ENCODE measurements at regions not wholly inside any gene's neighbourhood (a gene's known extent, or its start where the extent isn't known, plus 50 kb on each side); places are given as distances from the start of the nearest gene placed in this dataset.

DNA sequence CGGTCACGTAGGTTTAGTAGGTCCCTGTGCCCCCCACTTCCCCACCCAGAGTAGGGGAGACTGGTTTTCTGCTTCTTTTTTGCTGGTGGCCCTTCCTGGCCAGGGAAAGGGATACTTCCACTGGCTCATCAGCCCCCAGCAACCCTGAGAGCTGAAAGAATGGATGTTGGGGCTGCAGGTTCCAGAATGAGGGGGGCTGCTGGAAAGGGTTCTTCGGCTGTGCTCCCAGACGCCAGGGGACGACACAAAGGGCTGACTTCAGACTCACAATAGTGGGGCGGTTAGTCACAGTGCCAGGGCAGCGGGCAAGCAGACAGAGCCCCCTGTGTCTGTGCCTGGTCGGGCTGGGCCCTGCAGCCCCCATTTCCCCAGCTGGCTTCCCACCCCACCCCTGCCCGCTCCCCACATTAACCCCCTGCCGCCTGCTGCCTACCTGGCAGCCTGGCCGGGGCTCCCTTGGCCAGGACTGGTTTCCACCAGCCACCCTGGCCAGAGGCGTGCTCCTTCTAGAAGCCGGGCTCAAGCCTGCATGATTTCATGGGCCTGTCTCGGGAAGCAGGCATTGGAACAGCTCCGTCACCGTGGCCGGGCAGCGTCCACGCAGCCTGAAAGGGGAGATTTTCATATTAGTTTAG, 79.1 kb upstream of the WNT7B start:
- TF ChIP-seq ZFP30 (CRISPR knock-in tag; IDR thresholded peaks at IDR 0.05) = no peak
- TF ChIP-seq TCF4 (CRISPR knock-in tag; IDR thresholded peaks at IDR 0.05; ENCODE audit: borderline replicate concordance) = no peak
- no peak for TF ChIP-seq BACH2 (CRISPR knock-in tag; IDR thresholded peaks at IDR 0.05; ENCODE audit: borderline replicate concordance)
- TF ChIP-seq, protein P1, sequence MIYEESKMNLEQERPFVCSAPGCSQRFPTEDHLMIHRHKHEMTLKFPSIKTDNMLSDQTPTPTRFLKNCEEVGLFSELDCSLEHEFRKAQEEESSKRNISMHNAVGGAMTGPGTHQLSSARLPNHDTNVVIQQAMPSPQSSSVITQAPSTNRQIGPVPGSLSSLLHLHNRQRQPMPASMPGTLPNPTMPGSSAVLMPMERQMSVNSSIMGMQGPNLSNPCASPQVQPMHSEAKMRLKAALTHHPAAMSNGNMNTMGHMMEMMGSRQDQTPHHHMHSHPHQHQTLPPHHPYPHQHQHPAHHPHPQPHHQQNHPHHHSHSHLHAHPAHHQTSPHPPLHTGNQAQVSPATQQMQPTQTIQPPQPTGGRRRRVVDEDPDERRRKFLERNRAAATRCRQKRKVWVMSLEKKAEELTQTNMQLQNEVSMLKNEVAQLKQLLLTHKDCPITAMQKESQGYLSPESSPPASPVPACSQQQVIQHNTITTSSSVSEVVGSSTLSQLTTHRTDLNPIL (CRISPR knock-in tag; IDR thresholded peaks at IDR 0.05; ENCODE audit: low read depth) = no peak
- TF ChIP-seq, protein P2, sequence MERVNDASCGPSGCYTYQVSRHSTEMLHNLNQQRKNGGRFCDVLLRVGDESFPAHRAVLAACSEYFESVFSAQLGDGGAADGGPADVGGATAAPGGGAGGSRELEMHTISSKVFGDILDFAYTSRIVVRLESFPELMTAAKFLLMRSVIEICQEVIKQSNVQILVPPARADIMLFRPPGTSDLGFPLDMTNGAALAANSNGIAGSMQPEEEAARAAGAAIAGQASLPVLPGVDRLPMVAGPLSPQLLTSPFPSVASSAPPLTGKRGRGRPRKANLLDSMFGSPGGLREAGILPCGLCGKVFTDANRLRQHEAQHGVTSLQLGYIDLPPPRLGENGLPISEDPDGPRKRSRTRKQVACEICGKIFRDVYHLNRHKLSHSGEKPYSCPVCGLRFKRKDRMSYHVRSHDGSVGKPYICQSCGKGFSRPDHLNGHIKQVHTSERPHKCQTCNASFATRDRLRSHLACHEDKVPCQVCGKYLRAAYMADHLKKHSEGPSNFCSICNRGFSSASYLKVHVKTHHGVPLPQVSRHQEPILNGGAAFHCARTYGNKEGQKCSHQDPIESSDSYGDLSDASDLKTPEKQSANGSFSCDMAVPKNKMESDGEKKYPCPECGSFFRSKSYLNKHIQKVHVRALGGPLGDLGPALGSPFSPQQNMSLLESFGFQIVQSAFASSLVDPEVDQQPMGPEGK (CRISPR knock-in tag; IDR thresholded peaks at IDR 0.05; ENCODE audit: borderline replicate concordance) = no peak
